GM18507 (cell line): ENCODE measurements at regions not wholly inside any gene's neighbourhood (a gene's known extent, or its start where the extent isn't known, plus 50 kb on each side); places are given as distances from the start of the nearest gene placed in this dataset.
A peak's percentile ranks its signal among the peaks of the same experiment; 100 is the strongest.

Experiments
- DNase-seq: peaks from one replicate; pipeline ENCODE4 v3.0.0; 2011; ENCODE audit warnings: low read depth; ENCODE audit not compliant: insufficient read length; ENCODE audit errors: extremely low spot score
- FAIRE-seq: peaks from 2 replicates; lab custom pipeline; 2011; peaks lifted over from hg19 to GRCh38; lab: Jason Lieb, UNC

DNA sequence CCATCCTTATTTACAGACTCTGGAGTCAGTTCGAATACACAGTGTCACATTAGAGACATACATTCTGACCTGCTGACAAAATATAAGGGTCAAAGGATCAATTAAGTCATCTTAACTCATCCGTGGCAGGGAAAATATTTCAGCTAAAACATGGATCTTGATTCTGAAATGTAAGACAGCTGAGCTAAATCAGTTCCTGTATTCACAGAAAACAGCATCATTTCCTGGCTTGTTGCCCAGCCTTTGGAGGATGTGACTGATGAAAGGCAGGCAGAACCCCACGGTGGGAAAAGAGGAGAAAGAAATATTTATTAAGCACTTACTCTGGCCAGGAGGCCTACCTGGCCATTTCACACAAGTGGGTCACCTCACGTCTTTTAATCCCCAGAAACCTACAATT, 101.9 kb downstream of the GAS2L3 start:
- DNase-seq = no peak
- FAIRE-seq = no peak

DNA sequence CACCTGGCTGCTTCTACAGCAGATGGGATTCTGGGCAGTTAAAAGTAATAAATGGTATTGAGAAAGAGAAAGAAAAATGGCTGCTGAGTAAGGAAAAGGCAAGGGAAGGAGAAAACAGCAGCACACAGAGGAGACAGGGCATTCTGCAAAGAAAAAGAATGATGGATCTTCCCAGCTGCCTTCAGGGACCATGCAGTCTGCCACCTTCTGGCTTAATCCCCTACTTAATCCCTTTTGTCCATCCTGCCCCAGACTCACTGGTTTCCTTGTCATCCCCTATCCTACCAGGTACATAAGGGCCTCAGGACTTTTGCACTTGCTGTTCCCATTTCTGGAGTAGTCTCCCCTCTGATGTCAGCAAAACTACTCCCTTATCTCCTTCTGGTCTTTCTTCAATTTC, 107.6 kb downstream of the GAS2L3 start:
- FAIRE-seq = no peak
- DNase-seq = no peak

DNA sequence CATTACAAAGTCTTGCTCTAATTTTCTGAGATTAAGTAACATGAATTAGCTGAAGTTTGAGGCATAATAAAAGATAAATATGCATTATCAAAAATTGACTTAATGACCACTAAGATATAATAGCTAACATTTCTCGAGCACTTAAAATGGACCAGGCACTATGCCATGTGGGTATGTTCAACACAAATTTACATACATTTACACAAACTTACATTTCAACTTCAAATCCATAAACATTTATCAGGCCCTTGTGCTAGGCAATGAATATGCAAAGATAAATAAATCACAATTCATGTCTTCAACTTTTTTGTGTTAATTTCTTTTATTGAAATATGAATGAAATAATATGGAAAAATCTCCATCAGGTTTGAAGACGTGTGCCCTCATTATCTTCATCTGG, 108.7 kb downstream of the GAS2L3 start:
- FAIRE-seq (no peak), DNase-seq (no peak)

DNA sequence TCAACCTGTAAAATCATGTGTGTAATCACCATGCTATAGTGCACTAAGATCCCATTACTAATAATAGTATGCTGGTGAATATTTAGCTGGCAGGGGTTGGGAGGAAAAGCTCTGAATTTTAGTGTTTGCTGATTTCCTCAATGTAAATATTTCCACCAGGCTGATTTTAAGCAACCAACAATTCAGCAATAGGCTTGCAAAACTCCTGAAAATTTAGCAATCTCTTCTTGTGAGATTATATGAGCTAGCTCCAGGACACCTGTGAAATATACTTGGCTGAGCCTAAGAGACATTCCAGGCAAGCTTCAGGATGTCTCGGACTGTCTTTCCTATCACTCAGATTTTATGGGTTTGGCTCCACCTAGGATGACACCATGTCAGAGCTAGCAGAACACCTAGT, 106.9 kb upstream of the ANO4 start:
- DNase-seq = no peak
- no peak for FAIRE-seq

DNA sequence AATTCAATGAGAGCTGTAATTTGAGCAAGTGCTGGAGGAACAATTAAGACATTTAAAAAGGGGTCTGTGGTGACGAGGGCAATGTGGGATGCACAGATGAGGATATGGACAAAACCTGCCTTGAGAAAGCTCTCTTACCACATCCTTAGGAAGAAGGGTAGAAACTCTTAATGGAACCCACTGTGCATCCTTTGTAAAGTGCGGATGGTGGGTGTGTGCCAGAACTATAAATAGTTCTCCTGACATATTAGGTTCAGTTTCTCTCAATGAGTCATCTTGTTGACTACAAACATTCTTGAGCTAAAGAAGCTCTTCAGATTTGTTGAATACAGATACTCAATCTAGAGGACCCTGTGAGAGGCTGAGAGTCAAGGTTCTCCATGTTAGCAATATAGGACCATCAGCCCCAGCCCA, 106.1 kb upstream of the ANO4 start:
- FAIRE-seq (no peak), DNase-seq (no peak)

DNA sequence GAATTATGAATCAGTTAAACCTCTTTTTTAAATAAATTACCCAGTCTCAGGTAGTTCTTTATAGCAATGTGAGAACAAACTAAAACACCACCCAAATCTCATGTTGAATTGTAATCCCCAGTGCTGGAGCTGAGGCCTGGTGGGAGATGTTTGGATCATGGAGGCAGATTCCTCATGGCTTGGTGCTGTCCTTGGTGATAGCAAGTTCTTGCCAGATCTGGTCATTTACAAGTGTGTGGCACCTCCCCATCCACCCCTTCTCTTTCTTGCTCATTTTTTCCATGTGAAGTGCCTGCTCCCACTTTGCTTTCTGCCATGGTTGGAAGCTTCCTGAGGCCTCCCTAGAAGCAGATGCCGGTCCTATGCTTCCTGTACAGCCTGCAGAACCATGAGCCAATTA, 102.1 kb upstream of the ANO4 start:
- no peak for DNase-seq
- no peak for FAIRE-seq

DNA sequence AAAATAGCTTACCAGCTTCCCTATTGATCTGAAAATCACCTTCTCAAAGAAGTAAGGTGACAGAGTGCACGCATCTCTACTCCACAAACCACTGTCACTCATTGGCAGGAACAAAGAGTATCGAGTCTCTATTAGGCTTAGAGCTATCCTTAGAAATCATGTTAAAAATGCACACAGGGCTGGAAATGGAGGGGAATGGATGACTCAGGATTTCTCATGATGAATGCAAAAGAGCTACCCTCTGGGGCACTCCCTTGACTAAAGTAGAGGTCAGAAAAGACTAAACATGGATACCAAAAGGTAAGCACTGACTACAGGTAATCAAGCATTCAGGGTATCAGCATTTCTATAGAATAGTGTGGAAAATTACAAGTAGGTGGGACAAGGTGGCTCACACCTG, 96.1 kb upstream of the ANO4 start:
- DNase-seq (no peak), FAIRE-seq (no peak)

DNA sequence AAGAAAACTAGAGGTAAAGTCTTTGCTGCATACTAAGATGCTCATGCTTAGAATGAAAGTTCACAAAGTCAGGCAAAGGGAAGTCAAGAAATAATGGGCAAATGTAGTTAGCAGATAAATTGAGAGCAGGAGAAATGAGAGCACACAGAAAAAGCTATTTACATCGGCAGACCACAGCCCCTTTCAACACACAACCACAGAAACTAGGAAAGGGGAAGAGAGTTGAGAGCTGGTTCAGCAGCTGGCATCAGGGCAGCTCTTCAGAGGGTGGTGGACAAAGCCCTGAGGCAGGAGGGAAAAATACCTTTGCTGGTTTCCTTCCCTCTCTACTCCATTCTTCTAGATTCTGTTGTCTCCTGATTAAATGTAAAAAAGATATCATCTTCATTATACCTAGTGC, 95.4 kb upstream of the ANO4 start:
- no peak for DNase-seq
- FAIRE-seq = no peak

DNA sequence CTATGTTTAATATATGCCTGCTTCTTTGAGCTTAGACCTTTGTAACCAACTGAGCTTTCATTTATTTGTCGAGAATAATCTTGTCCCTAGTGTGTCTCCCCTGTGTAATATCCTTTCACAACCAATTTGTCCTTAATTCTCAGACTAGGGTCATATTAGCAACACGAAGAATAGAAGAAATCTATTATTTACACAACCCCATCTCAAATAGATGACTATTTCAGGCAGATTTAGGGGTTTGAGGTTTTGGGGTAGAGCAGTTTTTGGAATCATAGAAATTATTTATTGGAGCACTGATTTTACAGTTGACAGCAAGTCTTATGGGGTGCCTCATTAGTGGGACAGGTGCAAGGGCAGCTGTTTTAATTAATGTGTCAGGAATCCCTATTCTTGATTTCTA, 91.2 kb upstream of the ANO4 start:
- FAIRE-seq (no peak), DNase-seq (no peak)

DNA sequence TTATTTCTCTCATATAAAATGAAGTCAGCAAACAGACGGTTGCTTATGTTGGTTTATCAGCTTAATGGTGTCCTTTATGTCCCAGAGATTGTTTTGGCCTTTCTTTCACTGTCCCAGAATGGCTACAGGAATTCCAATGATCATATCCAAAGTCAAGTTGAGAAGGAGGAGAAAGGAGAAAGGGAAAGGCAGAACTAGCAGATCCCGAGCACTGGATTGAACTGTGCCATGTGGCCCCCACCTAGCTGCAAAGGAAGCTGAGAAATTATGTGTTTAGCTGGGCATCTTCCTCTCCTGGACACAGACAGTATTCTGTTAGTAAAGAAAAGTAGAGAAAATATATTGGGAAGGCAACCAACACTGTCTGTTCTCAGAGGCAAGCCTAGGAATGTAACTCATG, 90.7 kb upstream of the ANO4 start:
- no peak for FAIRE-seq

DNA sequence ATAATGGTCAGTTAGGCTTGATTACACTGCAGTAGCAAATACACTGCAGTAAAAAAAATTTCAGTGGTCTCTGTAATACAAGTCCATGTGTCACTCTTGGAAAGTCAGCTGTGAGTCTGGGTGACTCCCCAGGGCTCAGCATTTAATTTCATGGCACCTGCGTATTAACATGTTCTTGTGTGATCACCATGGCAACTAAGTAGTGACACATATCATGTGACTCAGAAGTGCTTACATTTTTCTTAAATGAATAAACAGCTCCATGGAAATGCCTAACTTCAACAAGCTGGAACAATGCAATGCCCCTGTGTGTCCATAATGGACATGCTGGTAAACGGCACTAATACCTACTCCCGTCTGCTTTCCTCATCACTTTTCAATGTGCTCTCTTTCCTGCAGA, 88.5 kb upstream of the ANO4 start:
- no peak for DNase-seq
- FAIRE-seq = no peak

More for the DNA sequence above, 90.7 kb upstream of the ANO4 start:
- DNase-seq = no peak

DNA sequence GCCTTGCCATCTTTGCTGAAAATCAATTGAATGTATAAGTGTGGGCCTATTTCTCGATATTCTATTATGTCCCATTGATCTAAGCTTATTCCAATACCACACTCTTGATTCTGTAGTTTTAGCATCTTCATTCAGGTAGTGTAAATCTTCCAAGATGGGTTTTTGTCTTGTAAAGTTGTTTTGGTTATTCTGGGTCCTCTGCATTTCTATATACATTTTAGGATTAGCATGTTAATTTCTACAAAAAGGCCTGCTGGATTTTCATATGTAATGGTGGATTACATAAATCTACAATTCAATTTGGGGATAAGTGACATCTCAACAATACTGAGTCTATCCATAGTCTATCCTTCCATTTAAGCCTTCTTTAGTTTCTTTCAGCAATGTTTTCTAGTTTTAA, 86.0 kb upstream of the ANO4 start:
- FAIRE-seq (no peak), DNase-seq (no peak)

DNA sequence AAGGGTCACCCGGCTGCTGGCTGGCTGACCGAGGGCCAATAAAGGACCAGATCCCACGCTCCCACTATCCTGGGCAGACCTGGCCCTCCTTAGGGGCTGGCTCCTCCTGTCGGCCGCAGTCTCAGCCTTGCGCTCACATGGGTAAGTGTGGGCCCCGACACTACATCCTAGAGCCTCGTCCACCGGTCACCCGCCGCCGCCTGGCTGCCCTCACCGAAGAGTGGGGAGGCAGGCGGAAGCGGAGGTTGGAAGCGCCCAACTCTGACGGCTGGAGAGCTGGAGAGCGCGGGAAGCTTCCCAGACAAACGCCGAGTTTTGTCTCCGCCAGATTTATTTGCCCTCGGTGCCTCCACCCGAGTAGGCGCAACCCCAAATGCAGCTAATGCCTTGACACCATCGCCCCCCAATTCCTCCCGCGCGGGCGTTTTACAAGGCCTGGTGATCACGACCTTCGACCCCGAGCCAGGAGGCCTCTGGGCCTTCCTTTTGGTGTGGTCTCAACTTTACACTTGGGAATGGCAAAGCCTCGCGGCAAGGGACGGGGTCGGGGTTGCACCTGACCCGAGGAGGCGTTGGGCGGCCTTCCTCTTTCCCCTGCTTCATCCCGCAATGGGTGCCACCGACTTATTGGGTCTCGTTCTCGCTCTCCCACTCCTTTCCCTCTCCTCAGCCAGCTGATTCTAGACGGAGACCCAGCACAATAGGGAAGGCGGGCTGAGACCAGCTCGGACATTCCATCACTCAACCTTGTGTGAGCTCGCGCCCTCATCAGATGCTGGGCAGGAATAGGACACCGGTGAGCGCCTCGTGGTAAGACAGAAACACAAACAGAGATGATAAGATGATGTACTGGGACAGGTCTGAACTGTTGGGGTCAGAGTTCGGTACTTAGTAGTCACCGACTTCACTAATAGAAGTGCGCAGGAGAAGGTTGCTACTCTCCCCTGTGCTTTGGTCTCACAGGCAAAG, 78.3 kb upstream of the ANO4 start:
- DNase-seq (no peak), FAIRE-seq (no peak)

DNA sequence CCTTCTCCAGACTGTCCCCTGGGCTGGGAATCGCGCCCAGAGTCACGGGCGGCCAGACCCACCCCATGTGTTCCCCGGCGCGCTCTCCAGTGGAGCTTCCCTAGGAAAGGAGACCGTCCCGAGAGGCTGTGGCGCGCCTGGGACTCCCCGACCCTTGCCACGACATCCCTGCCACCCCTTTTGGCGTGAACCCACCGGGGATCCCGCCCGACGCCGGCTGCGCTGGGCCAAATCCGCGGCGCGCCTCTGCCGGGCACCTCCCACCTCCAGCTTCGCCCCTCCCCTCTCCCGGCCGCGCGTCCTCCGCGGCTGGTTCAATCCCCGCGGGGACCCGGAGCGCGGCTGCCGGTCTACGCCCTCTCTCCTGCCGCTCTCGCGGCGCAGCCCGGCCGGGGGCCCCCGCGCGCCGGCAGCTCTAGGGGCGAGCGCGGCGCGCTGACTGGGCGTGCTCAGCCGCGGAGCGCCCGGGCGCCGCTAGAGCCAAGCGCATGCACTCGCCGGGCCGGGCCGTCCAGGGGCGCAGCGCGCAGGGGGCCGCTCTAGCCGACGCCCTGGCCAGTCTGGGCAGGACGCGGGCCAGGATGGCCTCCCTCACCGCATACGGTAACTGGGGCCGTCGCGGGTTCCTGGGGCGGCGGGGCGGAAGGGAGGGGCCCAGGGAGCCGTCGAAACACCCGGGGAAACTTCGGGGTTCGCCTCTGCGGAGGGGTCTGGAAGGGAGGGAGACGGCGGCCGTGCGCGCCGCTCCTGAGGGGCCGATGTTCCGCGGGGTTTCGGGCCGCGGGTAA, 77.4 kb upstream of the ANO4 start:
- DNase-seq (no peak), FAIRE-seq (no peak)

DNA sequence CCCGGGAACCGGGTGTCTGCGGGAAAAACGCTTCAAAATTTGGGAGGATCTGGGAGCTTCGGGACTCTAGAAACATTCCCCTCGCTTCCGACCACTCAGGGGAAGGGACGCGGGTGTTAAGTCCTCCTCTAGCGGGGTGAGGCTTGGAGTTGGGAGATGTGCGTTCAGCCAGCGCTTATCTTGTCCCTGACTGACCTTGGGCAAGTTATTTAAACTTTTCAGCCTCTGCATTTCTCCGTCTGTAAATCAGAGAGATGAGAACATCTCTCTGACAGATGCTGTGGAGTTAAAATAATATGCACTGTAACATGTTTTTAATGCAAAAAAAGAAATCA, 76.9 kb upstream of the ANO4 start:
- no peak for DNase-seq
- FAIRE-seq = no peak

DNA sequence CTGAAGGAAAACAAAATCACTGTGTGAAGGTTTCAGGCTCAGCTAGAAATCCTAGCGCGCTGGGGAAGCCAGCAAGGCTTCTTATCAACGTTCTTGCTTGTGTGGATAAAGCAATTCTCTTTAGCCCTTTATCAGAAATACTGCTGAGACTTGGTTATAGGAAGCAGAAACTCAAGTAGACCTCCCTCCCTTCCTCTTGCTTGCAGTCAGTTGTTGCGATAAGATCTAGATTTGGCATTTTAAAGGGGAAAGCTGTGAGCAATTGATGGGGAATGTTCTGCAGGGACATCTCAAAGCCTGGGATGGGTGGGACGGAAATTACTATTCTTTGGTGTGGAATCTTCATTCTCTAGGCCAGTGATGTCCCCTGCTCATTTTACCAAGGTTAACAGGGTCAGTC, 76.4 kb upstream of the ANO4 start:
- DNase-seq = no peak
- FAIRE-seq = no peak

DNA sequence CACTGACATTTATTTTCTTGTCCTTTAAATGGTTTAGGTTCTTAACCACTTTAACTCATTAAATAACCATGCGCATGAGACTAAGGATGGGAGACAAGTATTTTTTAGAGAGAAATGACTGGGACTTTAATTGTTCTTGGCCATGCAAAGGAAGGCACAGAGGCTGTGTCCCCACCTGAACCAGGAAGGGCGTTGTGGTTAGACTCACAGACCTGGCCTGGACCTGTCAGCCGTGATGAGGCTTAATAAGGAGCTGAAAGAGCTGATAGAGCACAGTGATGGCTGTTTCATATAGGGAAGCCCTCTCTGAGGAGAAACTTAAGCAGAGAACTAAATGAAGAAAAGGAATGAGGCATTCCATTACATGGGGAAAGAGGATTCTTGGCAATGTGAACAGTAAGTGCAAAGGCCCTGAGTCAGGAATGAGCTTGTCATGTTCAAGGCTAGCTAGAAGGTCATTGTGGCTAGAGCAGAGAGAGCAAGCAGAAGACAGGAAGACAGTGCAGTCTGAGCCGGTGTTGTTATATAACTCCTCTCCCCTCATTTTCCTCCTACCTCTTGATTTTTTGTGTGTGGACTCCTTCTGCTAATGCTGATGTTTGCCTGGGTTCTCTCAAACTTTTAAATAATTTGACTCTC, 74.4 kb upstream of the ANO4 start:
- FAIRE-seq = no peak
- DNase-seq = no peak

DNA sequence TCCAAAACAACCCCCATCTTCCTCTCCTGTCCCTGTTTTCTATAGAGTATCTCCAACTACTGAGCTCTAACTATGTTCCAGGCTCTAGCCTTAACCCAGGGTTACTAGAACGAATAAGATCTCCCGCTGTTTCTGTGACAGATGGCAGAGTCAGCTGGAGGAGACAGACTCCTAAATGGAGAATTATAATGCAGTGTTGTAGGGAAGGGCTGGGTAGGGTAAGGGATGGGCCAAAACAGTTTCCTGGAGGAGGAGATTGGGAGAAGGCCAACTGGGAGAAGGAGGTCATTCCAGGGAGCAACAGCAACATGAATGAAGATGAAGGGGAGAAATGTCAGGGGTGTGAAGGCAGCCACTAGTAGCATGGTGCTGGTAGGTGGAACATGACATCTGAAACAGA, 73.4 kb upstream of the ANO4 start:
- DNase-seq (no peak), FAIRE-seq (no peak)

DNA sequence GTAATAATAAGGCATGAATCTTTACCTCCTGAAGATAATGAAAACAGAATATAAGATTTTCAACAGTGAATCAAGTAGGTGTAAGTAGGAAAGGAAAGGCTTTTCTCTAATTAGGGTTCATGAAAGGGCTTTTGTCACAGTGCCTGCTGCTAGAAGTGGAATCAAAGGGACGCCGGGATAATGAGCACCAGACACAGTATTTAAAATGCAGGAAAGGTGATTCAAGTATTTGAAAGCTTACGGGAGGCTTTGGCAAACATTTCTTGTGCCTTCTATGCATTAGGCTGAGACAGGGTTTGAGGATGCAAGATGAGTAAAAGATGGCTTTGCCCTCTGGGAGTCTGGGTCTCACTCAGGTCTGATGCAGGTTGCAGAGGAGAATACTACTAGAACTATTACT, 70.5 kb upstream of the ANO4 start:
- FAIRE-seq = no peak
- DNase-seq = no peak

DNA sequence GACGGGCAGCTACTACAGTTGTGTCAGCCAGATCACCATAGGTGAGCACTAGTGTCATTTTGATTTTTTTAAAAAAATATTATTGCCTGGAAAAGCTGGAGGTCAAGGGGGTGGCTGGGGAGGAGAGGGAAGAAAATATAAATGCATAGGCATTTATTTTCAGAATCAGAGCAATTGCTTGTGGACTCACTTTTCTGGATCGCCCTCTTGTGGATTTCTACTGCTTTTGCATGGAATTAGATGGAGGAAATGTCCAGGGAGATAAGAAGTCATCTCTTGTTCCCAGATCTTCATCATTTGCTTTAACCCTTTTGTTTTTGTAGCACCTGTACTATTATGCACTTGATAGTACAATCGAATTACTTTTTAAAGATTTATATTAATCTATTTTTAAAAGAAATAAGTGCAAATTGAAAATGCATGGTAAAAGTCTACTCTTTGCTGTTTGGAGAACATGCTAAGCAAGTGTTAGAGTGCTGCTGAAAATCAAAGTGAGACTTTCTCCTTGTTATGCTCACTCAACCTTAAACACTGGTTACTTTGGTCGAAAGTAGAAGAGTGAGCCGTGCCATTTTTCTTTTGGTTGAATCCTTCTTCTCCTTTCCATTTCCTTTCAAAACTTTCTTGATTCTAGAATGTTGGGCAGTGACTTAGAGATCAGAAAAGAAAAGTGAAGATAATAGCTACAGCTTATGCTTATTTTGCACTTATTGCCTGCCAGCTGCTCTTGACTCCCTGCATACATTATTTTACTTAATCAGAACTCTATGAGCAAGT, 60.6 kb upstream of the ANO4 start:
- no peak for DNase-seq
- peak; percentile 18 for FAIRE-seq
